GM23338 (cell line): ENCODE measurements at regions not wholly inside any gene's neighbourhood (a gene's known extent, or its start where the extent isn't known, plus 50 kb on each side); places are given as distances from the start of the nearest gene placed in this dataset.
A peak's percentile ranks its signal among the peaks of the same experiment; 100 is the strongest.

Experiments used
- ATAC-seq: fragments of 200-7000 bp; cut with Tn5 transposase; 3 replicates; pipeline ENCODE4 v1.9.1; 2020
- DNase-seq: peaks from one replicate; pipeline ENCODE4 v3.0.0-alpha.2; 2015; ENCODE audit warnings: low spot score
- H2AFZ ChIP-seq: fragments of 200-600 bp; sonication (generic); 2 replicates; pipeline ENCODE4 v1.8.0; 2016; ENCODE audit warnings: antibody characterized with exemption, mild to moderate bottlenecking, moderate library complexity
- H3F3A ChIP-seq: fragments of 200-600 bp; sonication (generic); replicated peaks from 2 replicates; pipeline ENCODE4 v1.8.0; 2017; ENCODE audit warnings: antibody characterized with exemption, mixed run types, low read depth
- H3K27ac ChIP-seq: fragments of 200-600 bp; sonication (generic); 2 replicates; pipeline ENCODE4 v1.6.1; 2016; ENCODE audit warnings: low read depth
- H3K27me3 ChIP-seq: fragments of 200-600 bp; sonication (generic); 2 replicates; pipeline ENCODE4 v1.8.0; 2016; ENCODE audit warnings: mild to moderate bottlenecking, mixed run types, moderate library complexity; ENCODE audit not compliant: insufficient read depth
- H3K36me3 ChIP-seq: fragments of 200-600 bp; sonication (generic); 2 replicates; pipeline ENCODE4 v1.8.0; 2016; ENCODE audit warnings: mild to moderate bottlenecking; ENCODE audit not compliant: insufficient read depth
- H3K4me1 ChIP-seq: fragments of 200-600 bp; sonication (generic); 2 replicates; pipeline ENCODE4 v1.8.0; 2016; ENCODE audit warnings: mild to moderate bottlenecking, moderate library complexity; ENCODE audit not compliant: insufficient read depth
- H3K4me2 ChIP-seq: fragments of 200-600 bp; sonication (generic); 2 replicates; pipeline ENCODE4 v1.7.1; 2017; ENCODE audit warnings: mixed run types
- H3K4me3 ChIP-seq: fragments of 200-600 bp; sonication (generic); 2 replicates; pipeline ENCODE4 v1.6.1; 2016; ENCODE audit warnings: mixed run types
- H3K79me2 ChIP-seq: fragments of 200-600 bp; sonication (generic); replicated peaks from 2 replicates; pipeline ENCODE4 v1.8.0; 2017; ENCODE audit warnings: mild to moderate bottlenecking; ENCODE audit not compliant: insufficient read depth
- H3K9me2 ChIP-seq: fragments of 200-600 bp; sonication (generic); 2 replicates; pipeline ENCODE4 v1.8.0; 2017; ENCODE audit not compliant: insufficient read depth
- H4K20me1 ChIP-seq: fragments of 200-600 bp; sonication (generic); replicated peaks from 2 replicates; pipeline ENCODE4 v1.8.0; 2017; ENCODE audit warnings: mild to moderate bottlenecking; ENCODE audit not compliant: insufficient read depth
- H3K27ac Mint-ChIP-seq: 2 replicates; pipeline ENCODE4 v1.8.0; 2020; ENCODE audit warnings: inconsistent platforms, mild to moderate bottlenecking, moderate library complexity, mixed read lengths
- H3K27me3 Mint-ChIP-seq: 3 replicates; pipeline ENCODE4 v1.8.0; 2022; ENCODE audit warnings: low read depth, mild to moderate bottlenecking, moderate library complexity, mixed read lengths, inconsistent platforms; ENCODE audit not compliant: insufficient read depth, poor library complexity
- H3K36me3 Mint-ChIP-seq: 3 replicates; pipeline ENCODE4 v1.8.0; 2021; ENCODE audit warnings: low read depth, mild to moderate bottlenecking, inconsistent platforms, moderate library complexity, mixed read lengths
- H3K4me1 Mint-ChIP-seq: 3 replicates; pipeline ENCODE4 v1.8.0; 2020; ENCODE audit warnings: mild to moderate bottlenecking, inconsistent platforms, mixed read lengths
- H3K4me3 Mint-ChIP-seq: 3 replicates; pipeline ENCODE4 v1.8.0; 2021; ENCODE audit warnings: moderate library complexity, mild to moderate bottlenecking, inconsistent platforms, mixed read lengths
- H3K9me3 Mint-ChIP-seq: 3 replicates; pipeline ENCODE4 v1.8.0; 2020; ENCODE audit warnings: moderate library complexity, mild to moderate bottlenecking, inconsistent platforms, mixed read lengths
- CTCF ChIP-seq, 2 experiments: fragments of 200-600 bp in 1 of 2; sonication (generic) in 1 of 2; conservative IDR thresholded peaks; 2 replicates each; pipeline versions ENCODE4 v1.5.1 to v1.6.1; 2016 to 2017; ENCODE audit warnings: antibody characterized with exemption in 2 of 2, low read depth in 2 of 2, mild to moderate bottlenecking in 2 of 2, moderate library complexity in 1 of 2
- EZH2phosphoT487 ChIP-seq: fragments of 200-600 bp; sonication (generic); IDR thresholded peaks from one replicate; pipeline ENCODE4 v1.8.1; 2018; ENCODE audit warnings: antibody characterized with exemption; ENCODE audit not compliant: unreplicated experiment
- JUNB ChIP-seq: IDR thresholded peaks from one replicate; pipeline ENCODE4 v1.6.1; 2016; ENCODE audit warnings: antibody characterized with exemption; ENCODE audit not compliant: unreplicated experiment
- POLR2AphosphoS5 ChIP-seq: IDR thresholded peaks from 2 replicates; pipeline ENCODE4 v1.6.1; 2016; ENCODE audit warnings: antibody characterized with exemption, low read depth
- ZNF331 ChIP-seq: fragments of 250-450 bp; sonication (Bioruptor Pico); IDR thresholded peaks from 2 replicates; pipeline ENCODE4 v1.5.0; 2020; ENCODE audit warnings: low read depth, mild to moderate bottlenecking, moderate library complexity
- ZNF462 ChIP-seq: fragments of 250-450 bp; sonication (Bioruptor Pico); IDR thresholded peaks from 2 replicates; pipeline ENCODE4 v1.5.0; 2020; ENCODE audit warnings: mild to moderate bottlenecking, moderate library complexity

GRCh38 chr12:56840922-56841321 is 77.8 kb downstream of the HSD17B6 start (continued):
- no peak for TF ChIP-seq ZNF462 (CRISPR knock-in tag)
- no peak for TF ChIP-seq POLR2AphosphoS5
- TF ChIP-seq ZNF331 (CRISPR knock-in tag): no peak
- TF ChIP-seq JUNB: no peak

- Mint-ChIP-seq H3K4me3 (no peak overlapping the region), H3K36me3 (no peaks in the 10 kb centered on the region), H3K27ac (no peak overlapping the region), H3K4me1 (no peaks in the 10 kb centered on the region), H3K9me3 (peaks cover 3% of the 10 kb centered on the region; the same call in 1 of the 3 replicates), H3K27me3 (peaks cover 3% of the 10 kb centered on the region)
- ATAC-seq (peak; percentile 97), DNase-seq (peak; percentile 87)
- no peaks in the 10 kb centered on the region for H3K27me3 ChIP-seq
- peak overlapping the region; percentile 81; the same call in 1 of the 2 replicates for H2AFZ ChIP-seq
- H4K20me1 ChIP-seq: no peaks in the 10 kb centered on the region
- no peak overlapping the region for H3K4me2 ChIP-seq
- H3K36me3 ChIP-seq: no peaks in the 10 kb centered on the region
- no peaks in the 10 kb centered on the region for H3F3A ChIP-seq
- no peaks in the 10 kb centered on the region for H3K79me2 ChIP-seq
- H3K27ac ChIP-seq: no peak overlapping the region
- H3K9me2 ChIP-seq: no peaks in the 10 kb centered on the region
- no peaks in the 10 kb centered on the region for H3K4me1 ChIP-seq
- H3K4me3 ChIP-seq: no peak overlapping the region
- TF ChIP-seq CTCF (conservative IDR thresholded peaks at IDR 0.05; ENCODE audit: low read depth in 2 of 2) (peak; percentile 86 to 94), EZH2phosphoT487 (no peak), ZNF462 (CRISPR knock-in tag) (no peak)
Observed at GRCh38 chr12:56839915-56840325, 76.8 kb downstream of the HSD17B6 start.
